H1 (cell line): ENCODE measurements at regions not wholly inside any gene's neighbourhood (a gene's known extent, or its start where the extent isn't known, plus 50 kb on each side); places are given as distances from the start of the nearest gene placed in this dataset.

Experiments
- POU5F1 ChIP-seq: IDR thresholded peaks from 2 replicates; pipeline ENCODE4 v1.6.1; 2011; ENCODE audit warnings: low read depth, mild to moderate bottlenecking, low read length, moderate library complexity

DNA sequence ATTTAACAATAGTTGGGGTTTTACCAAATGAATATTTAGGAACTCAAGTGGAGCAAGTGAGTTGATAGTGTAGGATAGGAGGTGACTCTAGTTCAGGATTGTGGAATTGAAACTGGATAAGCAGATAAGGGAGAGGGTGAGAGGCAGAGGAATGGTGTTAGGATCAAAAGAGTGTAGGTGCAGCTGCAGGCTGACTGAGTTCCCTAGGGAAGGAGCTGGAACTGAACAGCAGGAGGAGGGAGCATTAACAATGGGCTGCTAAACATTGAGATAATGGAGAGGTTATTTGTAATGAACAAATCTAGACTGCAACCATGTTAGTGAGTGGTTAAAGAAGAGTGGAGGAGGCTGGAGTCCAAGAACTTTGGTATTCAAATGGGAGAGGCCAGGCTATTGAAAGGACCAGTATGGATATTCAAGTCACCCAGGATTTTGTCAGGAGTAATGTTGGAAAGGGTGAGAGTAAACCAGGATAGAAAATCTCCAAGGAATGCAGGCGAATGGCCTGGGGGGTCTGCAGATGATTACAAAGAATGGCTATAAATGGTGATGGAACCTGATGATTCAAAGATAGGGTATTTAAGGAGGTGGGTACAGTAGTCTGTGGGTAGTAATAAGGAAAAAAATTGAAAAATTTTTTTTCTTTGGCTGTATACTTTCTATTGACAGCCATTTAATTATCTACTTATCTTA lies 497.1 kb upstream of the TENM3 start (continued):
- no peak for TF ChIP-seq POU5F1
- TF ChIP-seq, all 59 proteins: peak for 0
